ENCODE measurements at regions not wholly inside any gene's neighbourhood (a gene's known extent, or its start where the extent isn't known, plus 50 kb on each side); places are given as distances from the start of the nearest gene placed in this dataset.

- DNase-seq (ENCODE audit: extremely low spot score in 2 of 2): no peak
- TF ChIP-seq CTCF (IDR thresholded peaks at IDR 0.05): no peak
- no peak for TF ChIP-seq POLR2A (IDR thresholded peaks at IDR 0.05)
- Histone ChIP-seq H3K4me1 (no peaks in the 10 kb centered on the region), H3K27me3 (no peaks in the 10 kb centered on the region), H3K27ac (no peak overlapping the region), H3K9me3 (no peaks in the 10 kb centered on the region), H3K4me3 (no peak overlapping the region), H3K36me3 (no peaks in the 10 kb centered on the region)
- intact Hi-C loops (cut with DNase I): no loop called here
These were observed 532.5 kb upstream of the SLC10A2 start for GRCh38 chr13:103598671-103599070.

GRCh38 chr13:103573446-103573845 is 507.2 kb upstream of the SLC10A2 start:
- TF ChIP-seq CTCF (IDR thresholded peaks at IDR 0.05) (no peak), POLR2A (IDR thresholded peaks at IDR 0.05) (no peak), POLR2AphosphoS5 (IDR thresholded peaks at IDR 0.05; ENCODE audit: insufficient read depth in 1 of 2, low read depth in 1 of 2) (no peak)
- Histone ChIP-seq H3K4me3 (no peak overlapping the region), H3K4me1 (no peaks in the 10 kb centered on the region), H3K9me3 (no peaks in the 10 kb centered on the region), H3K27ac (no peak overlapping the region), H3K36me3 (no peaks in the 10 kb centered on the region), H3K27me3 (no peaks in the 10 kb centered on the region)
- intact Hi-C loops (cut with DNase I): no loop called here
- DNase-seq (ENCODE audit: extremely low spot score in 2 of 2): no peak

GRCh38 chr13:103568314-103568713 is 502.1 kb upstream of the SLC10A2 start:
- H3K27me3 ChIP-seq: no peaks in the 10 kb centered on the region
- no peak overlapping the region for H3K27ac ChIP-seq
- H3K4me3 ChIP-seq: no peak overlapping the region
- H3K4me1 ChIP-seq: no peaks in the 10 kb centered on the region
- intact Hi-C loops (cut with DNase I): no loop called here
- no peaks in the 10 kb centered on the region for H3K9me3 ChIP-seq
- no peaks in the 10 kb centered on the region for H3K36me3 ChIP-seq
- no peak for DNase-seq (ENCODE audit: extremely low spot score in 2 of 2)
- TF ChIP-seq POLR2A (IDR thresholded peaks at IDR 0.05) (no peak), CTCF (IDR thresholded peaks at IDR 0.05) (no peak), POLR2AphosphoS5 (IDR thresholded peaks at IDR 0.05; ENCODE audit: insufficient read depth in 1 of 2, low read depth in 1 of 2) (no peak)

GRCh38 chr13:103557878-103558277 is 491.7 kb upstream of the SLC10A2 start:
- Histone ChIP-seq H3K4me1 (no peaks in the 10 kb centered on the region), H3K27ac (no peak overlapping the region), H3K4me3 (no peak overlapping the region), H3K9me3 (no peaks in the 10 kb centered on the region), H3K36me3 (no peaks in the 10 kb centered on the region), H3K27me3 (no peaks in the 10 kb centered on the region)
- DNase-seq (ENCODE audit: extremely low spot score in 2 of 2): no peak
- intact Hi-C loops (cut with DNase I): no loop called here
- TF ChIP-seq POLR2AphosphoS5 (IDR thresholded peaks at IDR 0.05; ENCODE audit: insufficient read depth in 1 of 2, low read depth in 1 of 2): no peak
- TF ChIP-seq POLR2A (IDR thresholded peaks at IDR 0.05): no peak
- TF ChIP-seq CTCF (IDR thresholded peaks at IDR 0.05): no peak

GRCh38 chr13:103556681-103557080 is 490.5 kb upstream of the SLC10A2 start:
- H3K9me3 ChIP-seq: no peaks in the 10 kb centered on the region
- no peak for TF ChIP-seq POLR2A (IDR thresholded peaks at IDR 0.05)
- no peak for TF ChIP-seq CTCF (IDR thresholded peaks at IDR 0.05)
- TF ChIP-seq POLR2AphosphoS5 (IDR thresholded peaks at IDR 0.05; ENCODE audit: insufficient read depth in 1 of 2, low read depth in 1 of 2): no peak

More at GRCh38 chr13:103556681-103557080, 490.5 kb upstream of the SLC10A2 start:
- intact Hi-C loops (cut with DNase I): no loop called here
- no peak overlapping the region for H3K4me3 ChIP-seq
- no peaks in the 10 kb centered on the region for H3K27me3 ChIP-seq
- DNase-seq (ENCODE audit: extremely low spot score in 2 of 2): no peak
- no peaks in the 10 kb centered on the region for H3K4me1 ChIP-seq
- no peak overlapping the region for H3K27ac ChIP-seq
- no peaks in the 10 kb centered on the region for H3K36me3 ChIP-seq

Data from vagina (tissue), 2 donors.